ENCODE measurements at regions not wholly inside any gene's neighbourhood (a gene's known extent, or its start where the extent isn't known, plus 50 kb on each side); places are given as distances from the start of the nearest gene placed in this dataset.

DNA sequence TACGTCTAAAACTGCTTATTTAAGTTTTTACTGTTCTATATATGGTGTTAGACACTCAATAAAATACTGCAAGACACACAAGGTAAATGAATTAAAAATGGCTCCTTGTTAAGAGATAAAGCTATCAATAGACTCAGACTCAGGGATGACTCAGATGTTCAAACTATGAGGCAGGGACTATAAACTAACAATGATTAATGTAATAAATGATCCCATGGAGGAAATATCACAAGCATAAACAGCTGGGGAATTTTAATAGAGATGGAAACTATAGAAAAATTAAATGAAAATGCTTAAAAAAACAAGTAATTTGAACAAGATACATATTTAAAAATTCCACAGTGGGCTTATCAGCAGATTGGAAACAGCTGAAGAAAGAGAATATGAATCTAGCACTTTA is 650.8 kb downstream of the DCDC2C start:
- DNase-seq (ENCODE audit: insufficient read length, low spot score) (no peak), FAIRE-seq (no peak)

DNA sequence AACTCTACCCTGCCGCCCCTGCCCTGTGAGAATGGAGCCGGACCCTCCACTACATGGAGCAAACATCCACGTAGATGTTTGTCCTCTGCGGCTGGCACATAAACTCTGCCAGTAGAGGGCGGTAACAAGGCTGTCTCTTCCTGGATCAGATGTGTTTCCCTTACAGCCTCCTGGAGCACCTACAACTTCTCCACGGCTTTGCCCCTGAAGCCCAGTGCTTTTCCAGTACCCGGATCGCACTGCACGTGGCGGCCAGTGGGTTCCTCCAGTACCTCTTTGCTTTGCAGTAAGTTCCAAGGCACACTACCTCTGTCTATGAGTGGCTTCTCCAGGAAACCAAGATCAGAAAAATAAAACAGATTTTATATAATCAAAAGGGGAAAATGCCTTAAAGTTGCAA is 651.3 kb downstream of the DCDC2C start:
- DNase-seq (ENCODE audit: insufficient read length, low spot score) (no peak), FAIRE-seq (no peak)

DNA sequence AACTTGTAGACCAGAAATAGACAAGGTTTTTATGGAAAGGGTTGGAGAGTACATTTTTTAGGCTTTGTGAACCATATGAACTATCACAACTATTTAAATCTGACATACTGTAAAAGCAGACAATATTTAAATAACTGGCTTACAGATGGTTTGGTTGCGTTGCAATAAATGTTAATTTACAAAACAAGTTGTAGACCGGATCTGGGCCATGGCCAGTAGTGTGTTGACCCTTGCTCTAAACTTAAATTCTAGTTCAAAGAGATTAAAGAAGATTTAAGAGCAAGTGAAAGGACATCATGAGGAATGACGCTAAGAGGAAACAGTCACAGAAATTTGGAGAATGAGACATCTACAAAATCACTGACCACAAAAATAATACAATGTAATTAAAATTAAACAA is 652.7 kb downstream of the DCDC2C start:
- FAIRE-seq: no peak
- DNase-seq (ENCODE audit: insufficient read length, low spot score): no peak

DNA sequence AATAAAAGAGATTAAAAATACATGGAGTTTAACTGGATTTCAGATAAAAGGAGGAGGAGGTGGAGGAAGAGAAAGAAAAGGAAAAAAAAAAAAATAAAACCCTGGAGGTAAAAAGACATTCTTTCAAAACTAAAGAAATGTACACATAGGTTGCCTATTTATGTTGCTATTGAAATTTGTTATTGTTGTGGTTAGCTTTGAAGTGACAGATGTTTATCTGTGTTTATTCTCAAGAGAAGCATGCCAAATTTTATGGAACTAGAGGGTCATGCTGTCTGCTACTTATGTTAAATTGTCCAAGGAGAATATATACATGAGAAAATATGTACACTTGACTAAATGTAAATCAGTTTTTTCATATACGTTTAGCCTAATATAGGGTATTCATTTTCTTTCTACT is 653.2 kb downstream of the DCDC2C start:
- FAIRE-seq (no peak), DNase-seq (ENCODE audit: insufficient read length, low spot score) (no peak)

DNA sequence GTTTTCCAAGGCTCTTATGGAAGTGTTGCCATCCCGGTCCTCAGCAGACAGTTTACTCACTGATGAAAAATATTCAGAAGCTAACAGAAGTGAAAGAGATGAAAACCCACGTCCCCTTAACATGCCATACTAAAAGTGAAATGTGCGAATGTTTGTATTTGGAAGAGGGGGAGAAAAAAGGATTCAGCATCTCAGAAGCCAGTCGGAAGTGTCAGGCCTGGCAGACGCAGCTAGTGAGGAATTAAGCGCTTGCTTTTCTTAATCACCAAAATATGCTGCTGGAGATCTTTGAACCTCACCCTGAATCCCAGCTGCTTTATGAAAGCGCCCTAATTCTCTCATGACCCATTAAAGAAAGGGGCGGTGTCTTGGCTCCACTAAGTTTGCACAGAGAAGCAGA is 653.7 kb downstream of the DCDC2C start:
- FAIRE-seq (no peak), DNase-seq (ENCODE audit: insufficient read length, low spot score) (no peak)

DNA sequence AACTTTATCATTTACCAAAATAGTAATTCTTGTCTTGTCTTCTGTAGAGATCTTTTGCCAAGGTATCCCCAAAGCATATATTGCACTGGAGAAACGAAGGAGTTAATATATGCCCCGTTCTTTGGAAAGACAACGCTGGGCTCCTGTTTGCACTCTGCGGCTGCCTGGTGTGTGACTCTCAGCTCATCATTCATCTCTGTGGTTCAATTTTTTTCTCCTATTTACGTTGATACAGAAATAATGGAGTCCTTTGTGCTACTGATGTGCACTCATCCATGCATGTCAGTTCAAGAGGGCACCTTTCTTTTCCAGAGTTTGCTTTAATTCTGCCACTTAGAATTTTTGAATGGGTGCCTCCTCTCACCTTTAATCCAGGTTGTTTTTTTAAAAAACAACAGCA is 655.5 kb downstream of the DCDC2C start:
- DNase-seq (ENCODE audit: insufficient read length, low spot score) (no peak), FAIRE-seq (no peak)

DNA sequence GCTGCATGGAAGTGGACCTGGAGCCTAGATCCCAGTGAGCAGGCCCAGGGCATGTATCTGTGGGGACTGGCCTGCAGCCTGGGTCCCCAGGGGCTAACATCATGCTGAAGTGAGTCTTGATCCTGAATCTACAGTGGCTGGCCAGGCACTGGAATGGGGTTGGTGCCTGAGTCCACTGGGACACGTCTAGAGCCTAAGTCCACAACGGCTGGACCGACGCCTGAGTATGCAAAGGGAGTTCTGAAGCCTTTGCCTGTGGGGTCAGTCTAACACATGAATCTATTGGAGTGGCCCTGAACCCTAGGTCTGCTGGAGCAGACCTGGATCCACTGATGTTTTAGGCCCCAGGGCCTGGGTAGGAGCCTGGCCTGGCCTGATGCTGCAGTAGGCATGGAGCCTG is 665.5 kb downstream of the DCDC2C start:
- DNase-seq (ENCODE audit: insufficient read length, low spot score): no peak
- no peak for FAIRE-seq

DNA sequence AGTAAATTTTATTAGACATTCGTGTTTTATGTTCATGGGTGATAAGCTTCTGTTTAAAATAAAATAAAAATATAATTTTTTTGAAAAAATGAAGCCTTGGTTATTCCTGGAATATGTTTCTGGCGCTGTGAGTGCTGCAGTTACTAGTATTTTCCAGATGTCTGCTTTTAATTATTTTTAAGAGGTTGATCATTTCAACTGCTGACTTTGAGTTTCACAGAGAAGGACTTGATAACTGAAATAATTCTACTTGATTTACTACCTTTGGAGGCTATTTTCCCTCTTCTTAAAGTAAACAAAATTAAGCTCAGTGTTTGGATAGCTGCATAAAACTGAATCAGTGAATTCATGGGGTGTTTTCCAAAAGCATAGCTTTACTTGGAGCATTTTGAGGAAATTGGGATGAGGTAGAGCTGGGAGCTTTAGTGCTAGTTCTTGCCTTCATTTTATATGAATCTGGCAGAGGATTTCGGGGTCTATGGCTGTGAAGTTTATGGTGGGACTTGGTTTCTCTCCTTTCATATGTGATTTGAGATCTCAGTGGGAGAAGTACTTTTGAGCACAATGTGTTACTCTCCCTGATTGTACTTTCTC is 666.5 kb downstream of the DCDC2C start:
- DNase-seq (ENCODE audit: insufficient read length, low spot score) (no peak), FAIRE-seq (no peak)

DNA sequence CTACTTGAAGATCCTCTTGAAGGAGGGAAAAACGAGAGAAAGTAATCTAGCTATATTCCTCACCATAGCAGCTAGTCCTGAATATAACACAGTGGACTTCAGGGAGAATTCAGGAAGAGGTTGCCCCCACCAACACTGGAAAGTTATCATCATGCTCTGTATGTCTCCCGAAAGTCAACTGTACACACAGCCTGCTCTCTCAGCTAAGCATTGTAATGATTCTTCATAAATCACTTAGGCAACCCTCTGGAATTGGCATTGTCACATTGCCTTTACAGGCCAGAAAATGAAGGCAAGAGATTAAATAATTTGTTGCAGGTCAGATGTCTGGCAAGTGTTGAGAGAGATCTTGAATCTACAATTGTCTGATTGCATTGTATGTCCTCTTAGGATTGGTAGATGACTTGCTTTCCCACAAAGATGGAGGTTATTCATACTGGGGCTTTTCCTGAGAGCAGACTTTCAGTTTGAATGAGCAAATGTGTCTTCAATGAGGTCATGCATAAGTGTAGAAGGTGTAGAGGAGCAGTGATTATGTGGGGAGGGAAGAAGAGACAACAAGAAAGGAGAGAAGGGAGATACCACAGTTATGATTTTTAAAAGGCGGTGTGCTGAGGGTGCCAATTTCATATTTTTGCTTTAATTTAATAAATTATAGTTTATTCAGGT is 667.2 kb downstream of the DCDC2C start:
- no peak for FAIRE-seq

DNA sequence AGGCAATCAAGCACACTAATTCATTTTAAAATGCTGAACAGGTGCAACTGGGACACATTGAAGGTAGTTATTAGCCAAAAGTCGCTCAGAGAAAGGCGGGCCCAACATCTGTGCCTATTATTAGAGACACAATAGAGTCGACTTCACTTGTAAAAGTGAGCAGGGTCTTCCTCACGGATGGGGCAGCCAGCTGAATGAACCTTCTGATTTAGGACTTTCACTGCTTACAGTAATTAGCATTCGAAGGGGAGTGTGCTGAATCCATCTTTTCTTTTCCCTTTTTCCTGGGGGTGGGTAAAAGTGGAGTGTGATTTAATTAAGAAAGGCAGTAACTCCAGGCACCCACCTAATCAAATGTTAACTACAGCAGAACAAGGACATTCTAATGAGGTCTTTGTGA is 677.7 kb downstream of the DCDC2C start:
- DNase-seq (ENCODE audit: insufficient read length, low spot score) (no peak), FAIRE-seq (no peak)

More for the DNA sequence above, 667.2 kb downstream of the DCDC2C start:
- DNase-seq (ENCODE audit: insufficient read length, low spot score): no peak

DNA sequence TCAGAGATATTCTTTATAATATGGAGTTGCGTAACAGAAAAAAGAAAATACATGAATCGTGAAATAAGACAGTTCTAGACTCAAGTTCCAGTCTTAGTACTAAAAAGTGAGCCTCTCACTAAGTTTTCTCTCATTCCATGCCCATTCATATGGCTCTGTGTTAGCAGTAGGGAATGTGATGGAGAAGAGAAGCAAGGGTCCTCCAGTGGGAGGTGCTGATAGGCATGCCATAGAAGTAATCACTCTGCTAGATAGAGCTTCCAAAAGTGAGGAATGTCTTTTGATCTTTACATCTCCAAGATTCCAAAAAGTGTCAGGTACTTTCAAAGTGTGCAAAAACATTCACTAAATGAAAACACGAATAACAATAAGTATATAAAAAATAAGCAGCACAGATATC is 678.4 kb downstream of the DCDC2C start:
- DNase-seq (ENCODE audit: insufficient read length, low spot score) (no peak), FAIRE-seq (no peak)

DNA sequence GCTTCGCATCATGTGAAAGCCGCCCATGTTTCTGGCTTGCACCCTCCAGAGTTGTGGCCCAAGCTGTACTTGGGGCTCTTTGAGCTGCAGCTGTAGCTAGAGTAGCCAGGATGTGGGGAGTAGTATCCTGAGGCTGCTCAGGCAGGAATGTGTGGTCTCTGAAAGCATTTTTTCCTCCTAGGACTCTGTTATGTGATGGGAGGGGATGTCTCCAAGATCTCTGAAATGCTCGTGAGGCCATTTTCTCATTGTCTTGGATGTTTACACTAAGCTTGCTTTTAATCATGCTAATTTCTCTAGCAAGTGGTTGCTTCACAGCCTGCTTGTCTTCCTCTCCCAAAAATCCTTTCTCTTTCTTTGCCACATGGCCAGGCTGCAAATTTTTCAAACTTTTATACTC is 687.6 kb downstream of the DCDC2C start:
- no peak for DNase-seq (ENCODE audit: insufficient read length, low spot score)
- FAIRE-seq: no peak

DNA sequence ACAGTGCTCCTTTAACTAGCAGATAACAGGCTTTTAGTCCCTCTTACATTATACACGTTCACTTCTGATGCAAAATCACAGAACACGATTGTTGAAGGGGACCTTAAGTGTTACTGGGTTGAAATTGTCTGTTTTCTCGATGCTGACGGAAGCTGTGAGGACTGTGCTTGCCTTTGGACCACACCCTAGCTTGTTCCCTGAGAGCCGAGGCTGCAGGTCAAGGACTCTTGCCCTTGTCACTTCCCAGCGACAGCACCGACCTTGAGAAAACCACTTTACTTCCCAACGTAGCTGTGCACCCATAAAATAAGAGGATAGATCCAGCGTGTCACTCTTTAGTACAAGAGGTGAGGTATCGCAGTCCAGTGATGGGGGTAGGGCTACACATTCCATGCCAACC is 701.0 kb downstream of the DCDC2C start:
- DNase-seq (ENCODE audit: insufficient read length, low spot score) (no peak), FAIRE-seq (no peak)

DNA sequence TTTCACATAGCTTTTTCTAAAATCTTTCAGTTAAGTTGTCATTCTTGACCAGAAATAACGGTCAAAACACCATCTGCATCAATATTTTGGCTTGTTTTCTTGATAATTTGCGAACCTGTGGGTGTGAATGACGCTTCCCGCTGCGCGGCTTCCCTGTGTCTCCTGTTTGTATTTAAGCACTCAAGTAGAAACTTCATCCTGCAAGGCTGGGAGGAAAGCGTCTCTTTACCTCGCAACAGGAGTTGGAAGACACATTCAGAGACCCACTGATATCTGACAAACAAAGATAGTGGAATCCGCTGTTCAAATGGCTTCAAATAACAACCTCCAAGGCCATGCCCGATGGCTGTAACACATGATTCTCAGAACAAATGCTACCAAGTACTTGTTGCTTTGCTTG is 704.9 kb downstream of the DCDC2C start:
- FAIRE-seq (no peak), DNase-seq (ENCODE audit: insufficient read length, low spot score) (no peak)

DNA sequence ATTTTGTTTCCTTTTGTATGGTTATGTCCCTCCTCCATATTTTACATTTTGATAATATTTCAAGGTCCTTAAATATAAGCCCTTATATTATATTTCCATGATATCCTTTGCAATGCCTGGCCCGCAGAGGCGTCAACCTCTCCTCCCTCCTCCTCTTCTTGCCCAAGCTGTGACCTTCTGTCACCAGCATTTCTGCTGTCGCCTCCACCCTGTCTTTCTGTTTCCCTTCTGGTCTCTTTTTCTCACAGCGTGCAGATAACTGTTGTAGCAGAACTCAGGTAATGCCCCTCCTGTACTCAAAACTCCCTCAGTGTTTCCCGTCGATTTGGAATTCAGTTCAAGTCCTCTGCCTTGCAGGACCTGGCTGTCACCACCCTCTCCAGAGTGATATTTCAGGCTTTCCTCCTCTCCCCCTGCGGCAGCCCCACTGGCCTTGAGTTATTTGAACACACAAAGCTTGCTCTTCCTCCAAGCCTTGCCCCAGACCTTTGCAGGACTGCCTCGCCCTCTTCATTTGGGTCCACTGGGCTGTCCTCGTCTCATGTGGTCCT is 709.3 kb downstream of the DCDC2C start:
- DNase-seq (ENCODE audit: insufficient read length, low spot score): no peak
- no peak for FAIRE-seq

DNA sequence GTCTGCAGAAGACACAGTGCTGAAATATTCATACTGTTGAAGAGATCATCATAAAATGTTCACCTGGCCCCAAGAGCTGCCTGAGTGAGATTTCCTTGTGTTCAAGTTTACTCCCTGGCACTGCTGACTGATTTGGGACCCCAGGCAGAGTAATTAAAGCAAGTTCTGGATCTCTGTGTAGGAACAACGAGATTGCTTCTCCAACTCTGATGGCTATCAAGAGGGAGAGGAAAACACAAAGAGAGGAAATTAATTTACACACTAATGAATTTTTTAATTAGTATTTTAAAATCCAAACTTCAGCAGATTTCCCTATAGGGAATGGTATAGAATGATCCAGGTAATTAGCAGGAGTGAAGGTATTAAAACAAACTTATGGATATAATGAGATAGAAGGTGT is 711.8 kb downstream of the DCDC2C start:
- FAIRE-seq: no peak

DNA sequence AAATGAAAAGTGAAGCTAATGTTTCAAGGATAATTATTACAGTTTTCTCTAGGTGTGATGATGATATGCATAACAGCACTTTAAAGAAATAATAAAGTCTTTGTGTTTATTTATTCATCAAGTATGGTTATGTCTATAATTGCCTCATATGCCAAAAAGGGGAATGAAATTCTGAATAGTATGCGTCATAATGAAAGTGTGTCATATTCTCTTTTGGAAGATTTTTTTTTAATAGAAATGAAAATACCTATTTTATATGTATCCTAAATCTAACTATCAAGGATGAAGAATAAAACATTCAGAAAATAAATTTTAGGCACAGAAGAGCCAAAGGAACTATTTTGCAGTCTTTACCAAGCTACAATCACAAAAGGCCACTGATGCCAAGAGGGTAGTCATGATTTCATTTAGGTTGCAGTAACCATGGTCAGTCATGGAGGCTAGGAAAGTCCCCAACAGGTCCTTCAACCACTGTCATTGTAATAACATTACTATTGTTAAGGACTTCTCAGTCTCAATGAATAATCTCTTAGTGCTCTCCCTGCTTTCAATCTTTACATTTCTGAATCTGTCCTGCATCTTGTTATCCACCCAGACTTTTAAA is 712.5 kb downstream of the DCDC2C start:
- FAIRE-seq: no peak

More for the DNA sequence above, 711.8 kb downstream of the DCDC2C start:
- DNase-seq (ENCODE audit: insufficient read length, low spot score): no peak

DNA sequence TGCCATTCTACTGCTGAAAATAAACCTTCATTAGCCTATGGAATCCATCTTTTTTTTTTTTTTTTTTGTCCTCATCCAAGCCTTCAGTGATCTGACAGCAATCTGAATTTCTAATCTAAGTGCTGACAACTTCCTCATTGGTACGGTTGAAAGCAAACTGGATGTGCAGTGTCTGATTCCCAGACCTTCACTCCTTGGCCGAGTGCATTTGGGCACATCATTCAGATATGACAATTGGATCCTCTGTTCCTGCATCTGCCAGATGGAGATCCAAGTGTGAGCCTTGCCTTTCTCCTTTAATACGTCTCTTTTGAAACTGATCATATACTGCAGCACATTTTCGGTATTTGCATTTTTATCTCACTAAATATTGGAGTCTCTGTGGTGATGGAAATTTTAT is 713.1 kb downstream of the DCDC2C start:
- FAIRE-seq (no peak), DNase-seq (ENCODE audit: insufficient read length, low spot score) (no peak)

More for the DNA sequence above, 712.5 kb downstream of the DCDC2C start:
- DNase-seq (ENCODE audit: insufficient read length, low spot score): no peak

DNA sequence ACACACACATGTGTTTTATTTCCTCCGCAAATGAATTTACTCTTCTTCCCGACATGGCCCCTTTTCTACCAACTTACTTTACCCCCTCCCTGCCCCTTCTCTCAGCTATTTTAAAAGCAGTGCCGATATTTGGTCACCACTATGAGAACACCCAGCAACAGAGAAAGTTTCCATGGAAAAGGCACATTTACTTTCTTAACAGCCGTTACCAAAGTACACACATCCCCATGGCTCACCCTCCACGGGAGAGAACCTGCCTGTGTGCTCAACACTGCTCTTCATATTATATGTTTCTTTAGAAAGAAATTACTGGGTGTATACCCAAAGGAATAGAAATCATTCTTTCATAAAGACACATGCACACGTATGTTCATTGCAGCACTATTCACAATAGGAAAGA is 714.4 kb downstream of the DCDC2C start:
- DNase-seq (ENCODE audit: insufficient read length, low spot score): no peak
- FAIRE-seq: no peak

DNA sequence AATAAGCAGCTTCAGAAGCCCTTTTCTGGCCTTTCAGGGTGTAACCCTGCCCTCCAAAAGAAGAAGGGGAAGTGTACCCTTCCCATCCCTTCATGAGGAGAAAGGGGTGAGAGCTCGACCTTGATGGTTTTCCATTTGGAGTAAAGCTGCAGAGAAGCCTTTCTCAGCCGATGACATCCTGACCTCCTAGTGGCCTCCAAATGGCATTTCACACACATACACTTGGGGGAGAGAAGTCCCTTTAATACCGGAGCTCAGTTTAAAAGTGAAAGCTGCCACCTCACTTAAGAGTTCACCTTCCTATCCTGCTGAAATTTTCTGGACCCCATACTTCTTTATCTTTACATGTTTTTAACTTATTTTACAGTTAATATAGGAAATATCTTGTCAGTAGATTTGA is 716.7 kb downstream of the DCDC2C start:
- no peak for DNase-seq (ENCODE audit: insufficient read length, low spot score)
- FAIRE-seq: no peak

DNA sequence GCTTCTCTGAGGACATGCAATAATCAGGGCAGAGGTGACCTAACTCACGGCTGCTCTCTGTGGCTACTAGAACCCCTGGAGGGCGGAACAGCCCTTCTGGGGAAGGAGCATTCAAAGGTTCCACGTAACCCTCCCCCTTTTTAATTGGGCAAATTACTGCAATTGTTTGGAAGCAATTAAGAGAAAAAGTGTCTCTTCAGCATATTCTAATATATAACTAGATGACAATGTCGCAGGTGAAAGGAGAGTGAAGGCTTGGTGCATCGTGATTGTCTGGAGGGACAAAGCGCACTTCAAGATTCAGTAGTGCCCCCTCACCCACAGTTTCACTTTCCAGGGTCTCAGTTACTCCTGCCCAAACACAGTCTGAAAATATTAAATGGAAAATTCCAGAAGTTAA is 720.8 kb downstream of the DCDC2C start:
- DNase-seq (ENCODE audit: insufficient read length, low spot score) (no peak), FAIRE-seq (no peak)

DNA sequence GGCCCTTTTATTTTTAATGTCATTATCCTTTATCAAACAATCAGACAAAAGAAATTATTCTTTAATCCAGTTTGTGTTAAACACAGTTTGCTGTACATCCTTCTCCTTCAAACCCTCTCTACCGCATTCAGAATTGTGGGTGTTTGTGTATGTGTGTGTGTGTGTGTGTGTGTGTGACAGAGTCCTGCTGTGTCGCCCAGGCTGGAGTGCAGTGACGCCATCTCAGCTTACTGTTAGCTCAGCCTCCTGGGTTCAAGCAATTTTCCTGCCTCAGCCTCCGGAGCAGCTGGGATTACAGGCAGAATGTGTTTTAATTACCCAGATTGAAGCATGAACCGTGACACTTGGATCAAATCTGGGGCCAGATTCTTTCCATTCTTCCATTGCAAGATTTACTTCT is 723.7 kb downstream of the DCDC2C start:
- FAIRE-seq: no peak
- DNase-seq (ENCODE audit: insufficient read length, low spot score): no peak

All from GM19239 (cell line).